ENCODE measurements at regions not wholly inside any gene's neighbourhood (a gene's known extent, or its start where the extent isn't known, plus 50 kb on each side); places are given as distances from the start of the nearest gene placed in this dataset.

DNA sequence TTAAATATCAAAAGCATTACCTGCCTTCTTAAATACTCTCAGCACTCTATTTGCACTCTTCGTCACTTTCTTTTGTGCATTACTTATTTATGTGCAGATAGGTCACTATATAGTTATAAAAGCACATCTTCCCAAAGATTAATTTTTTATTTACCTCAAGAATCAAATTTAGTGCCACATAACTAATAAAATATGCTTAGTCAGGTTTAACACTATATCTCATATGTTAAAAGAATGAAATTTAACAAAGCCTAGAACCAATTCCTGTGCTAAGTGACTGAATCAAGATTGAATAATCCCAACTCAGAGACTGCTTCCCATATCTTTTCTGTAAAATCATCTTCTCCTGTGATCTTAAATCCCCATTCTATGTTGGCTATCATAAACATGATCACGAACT is 957.5 kb upstream of the NXPH2 start:
- Mint-ChIP-seq H3K27ac (ENCODE audit: unreplicated experiment) (no peak overlapping the region), H3K4me1 (ENCODE audit: low read depth, unreplicated experiment) (no peaks in the 10 kb centered on the region), H3K36me3 (ENCODE audit: unreplicated experiment) (no peaks in the 10 kb centered on the region), H3K9me3 (ENCODE audit: unreplicated experiment) (no peaks in the 10 kb centered on the region), H3K27me3 (ENCODE audit: unreplicated experiment) (no peaks in the 10 kb centered on the region), H3K4me3 (ENCODE audit: unreplicated experiment) (no peak overlapping the region)
- DNase-seq, result no peak
- TF ChIP-seq, protein P1, sequence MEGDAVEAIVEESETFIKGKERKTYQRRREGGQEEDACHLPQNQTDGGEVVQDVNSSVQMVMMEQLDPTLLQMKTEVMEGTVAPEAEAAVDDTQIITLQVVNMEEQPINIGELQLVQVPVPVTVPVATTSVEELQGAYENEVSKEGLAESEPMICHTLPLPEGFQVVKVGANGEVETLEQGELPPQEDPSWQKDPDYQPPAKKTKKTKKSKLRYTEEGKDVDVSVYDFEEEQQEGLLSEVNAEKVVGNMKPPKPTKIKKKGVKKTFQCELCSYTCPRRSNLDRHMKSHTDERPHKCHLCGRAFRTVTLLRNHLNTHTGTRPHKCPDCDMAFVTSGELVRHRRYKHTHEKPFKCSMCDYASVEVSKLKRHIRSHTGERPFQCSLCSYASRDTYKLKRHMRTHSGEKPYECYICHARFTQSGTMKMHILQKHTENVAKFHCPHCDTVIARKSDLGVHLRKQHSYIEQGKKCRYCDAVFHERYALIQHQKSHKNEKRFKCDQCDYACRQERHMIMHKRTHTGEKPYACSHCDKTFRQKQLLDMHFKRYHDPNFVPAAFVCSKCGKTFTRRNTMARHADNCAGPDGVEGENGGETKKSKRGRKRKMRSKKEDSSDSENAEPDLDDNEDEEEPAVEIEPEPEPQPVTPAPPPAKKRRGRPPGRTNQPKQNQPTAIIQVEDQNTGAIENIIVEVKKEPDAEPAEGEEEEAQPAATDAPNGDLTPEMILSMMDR (IDR thresholded peaks at IDR 0.05; ENCODE audit: partially characterized antibody, unreplicated experiment), result no peak

DNA sequence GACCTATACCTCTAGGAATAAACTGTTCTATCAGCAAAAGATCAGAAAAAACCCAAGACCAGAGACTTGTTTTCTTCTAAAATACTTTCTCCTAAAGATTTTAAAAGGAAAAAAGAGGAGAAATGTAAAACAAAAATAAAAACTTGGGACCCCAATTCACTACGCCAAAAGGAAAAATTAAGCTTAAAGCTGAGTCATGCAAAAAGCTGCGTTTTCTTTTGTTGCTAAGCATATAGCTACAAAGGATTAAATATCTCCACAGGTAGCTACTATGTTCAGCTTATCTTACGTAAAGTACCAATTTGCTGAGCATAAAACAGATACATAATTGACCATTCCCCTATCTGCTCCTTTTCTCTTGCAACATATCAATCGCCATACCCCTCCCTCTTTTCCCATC is 950.0 kb upstream of the NXPH2 start:
- Mint-ChIP-seq H3K36me3 (ENCODE audit: unreplicated experiment) (no peaks in the 10 kb centered on the region), H3K27ac (ENCODE audit: unreplicated experiment) (no peak overlapping the region), H3K9me3 (ENCODE audit: unreplicated experiment) (no peaks in the 10 kb centered on the region), H3K4me1 (ENCODE audit: low read depth, unreplicated experiment) (no peaks in the 10 kb centered on the region), H3K27me3 (ENCODE audit: unreplicated experiment) (no peaks in the 10 kb centered on the region), H3K4me3 (ENCODE audit: unreplicated experiment) (no peak overlapping the region)
- DNase-seq, result no peak
- TF ChIP-seq, protein P1 (IDR thresholded peaks at IDR 0.05; ENCODE audit: partially characterized antibody, unreplicated experiment), result no peak

DNA sequence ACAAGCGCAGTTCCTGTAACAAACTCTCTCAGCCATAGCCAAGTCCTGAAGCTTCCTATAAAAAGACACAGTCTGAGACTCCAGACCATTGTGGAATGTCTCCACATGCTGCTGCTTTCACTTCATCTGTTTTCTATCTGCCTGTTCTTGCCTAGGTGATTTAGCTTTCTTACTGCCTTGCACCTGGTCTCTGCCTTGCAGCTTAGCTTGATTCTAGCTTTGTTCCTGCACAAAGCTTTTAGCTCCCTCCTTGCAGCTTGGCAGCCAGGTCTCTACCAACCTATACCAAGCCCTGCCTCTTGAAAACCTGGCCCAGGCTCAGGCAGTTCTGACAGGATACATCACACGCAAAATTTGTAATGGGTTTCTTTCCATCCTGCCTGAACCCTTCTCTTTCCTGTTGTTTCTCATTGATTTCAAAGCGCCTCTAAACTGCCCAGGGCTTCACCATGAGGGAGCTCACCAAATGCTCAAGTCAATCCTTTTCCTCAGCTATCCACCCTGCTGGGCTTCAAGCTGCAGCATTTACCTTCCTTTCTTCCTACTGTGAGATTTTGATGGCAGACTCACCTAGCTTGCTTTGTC is 941.3 kb upstream of the NXPH2 start:
- Mint-ChIP-seq H3K4me3 (ENCODE audit: unreplicated experiment) (no peak overlapping the region), H3K4me1 (ENCODE audit: low read depth, unreplicated experiment) (peaks cover 3% of the 10 kb centered on the region), H3K9me3 (ENCODE audit: unreplicated experiment) (peaks cover 2% of the 10 kb centered on the region), H3K27me3 (ENCODE audit: unreplicated experiment) (no peaks in the 10 kb centered on the region), H3K27ac (ENCODE audit: unreplicated experiment) (no peak overlapping the region), H3K36me3 (ENCODE audit: unreplicated experiment) (no peaks in the 10 kb centered on the region)
- no peak for DNase-seq
- TF ChIP-seq, protein P1 (IDR thresholded peaks at IDR 0.05; ENCODE audit: partially characterized antibody, unreplicated experiment), result no peak

DNA sequence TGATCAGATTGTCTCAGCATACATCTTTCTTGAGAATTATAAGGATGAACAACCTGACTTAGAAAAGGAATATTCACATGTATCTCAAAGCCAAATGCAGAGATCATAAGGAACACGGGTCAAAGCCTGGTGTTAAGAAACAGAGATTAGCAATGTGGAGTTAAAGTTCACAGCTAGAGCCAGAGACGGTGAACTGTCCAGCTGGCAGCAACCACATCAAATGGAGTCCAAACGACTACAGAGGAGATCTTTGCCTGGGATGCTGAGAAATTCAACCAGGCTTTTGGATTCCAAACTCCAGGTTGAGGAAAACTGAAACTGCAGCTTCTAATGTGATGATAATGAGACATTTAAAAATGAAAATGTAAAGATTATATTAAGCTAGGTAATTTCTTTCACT is 939.9 kb upstream of the NXPH2 start:
- H3K4me1 Mint-ChIP-seq (ENCODE audit: low read depth, unreplicated experiment), result peaks cover 3% of the 10 kb centered on the region
- no peaks in the 10 kb centered on the region for H3K36me3 Mint-ChIP-seq (ENCODE audit: unreplicated experiment)
- no peak for DNase-seq
- no peak overlapping the region for H3K27ac Mint-ChIP-seq (ENCODE audit: unreplicated experiment)
- no peaks in the 10 kb centered on the region for H3K27me3 Mint-ChIP-seq (ENCODE audit: unreplicated experiment)
- TF ChIP-seq, protein P1 (IDR thresholded peaks at IDR 0.05; ENCODE audit: partially characterized antibody, unreplicated experiment), result no peak
- H3K4me3 Mint-ChIP-seq (ENCODE audit: unreplicated experiment), result no peak overlapping the region
- peaks cover 2% of the 10 kb centered on the region for H3K9me3 Mint-ChIP-seq (ENCODE audit: unreplicated experiment)

DNA sequence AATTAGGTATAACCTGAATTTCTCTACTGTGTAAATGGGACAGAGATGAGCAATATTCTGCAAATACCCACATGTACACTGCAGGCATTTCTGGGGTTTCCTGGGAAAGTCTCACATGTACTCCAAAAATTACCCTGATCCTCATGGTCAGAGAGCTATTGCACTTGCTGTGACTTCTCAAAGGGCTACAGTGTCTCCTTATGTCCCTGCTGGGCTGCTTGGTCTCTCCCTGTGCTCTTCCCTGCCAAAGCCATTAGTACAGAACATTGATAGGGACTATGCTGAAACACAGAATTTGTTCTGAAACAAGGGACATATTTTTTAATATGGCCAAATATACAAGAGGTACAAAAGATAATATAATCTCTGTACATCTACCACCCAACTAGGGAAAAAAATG is 924.4 kb upstream of the NXPH2 start:
- no peaks in the 10 kb centered on the region for H3K9me3 Mint-ChIP-seq (ENCODE audit: unreplicated experiment)
- no peak overlapping the region for H3K27ac Mint-ChIP-seq (ENCODE audit: unreplicated experiment)
- no peak for DNase-seq
- no peak overlapping the region for H3K4me3 Mint-ChIP-seq (ENCODE audit: unreplicated experiment)
- TF ChIP-seq, protein P1 (IDR thresholded peaks at IDR 0.05; ENCODE audit: partially characterized antibody, unreplicated experiment), result no peak
- no peaks in the 10 kb centered on the region for H3K36me3 Mint-ChIP-seq (ENCODE audit: unreplicated experiment)
- H3K4me1 Mint-ChIP-seq (ENCODE audit: low read depth, unreplicated experiment), result no peaks in the 10 kb centered on the region
- H3K27me3 Mint-ChIP-seq (ENCODE audit: unreplicated experiment), result no peaks in the 10 kb centered on the region

All from glutamatergic neuron (in vitro differentiated cells).